ENCODE measurements at regions not wholly inside any gene's neighbourhood (a gene's known extent, or its start where the extent isn't known, plus 50 kb on each side); places are given as distances from the start of the nearest gene placed in this dataset.

DNA sequence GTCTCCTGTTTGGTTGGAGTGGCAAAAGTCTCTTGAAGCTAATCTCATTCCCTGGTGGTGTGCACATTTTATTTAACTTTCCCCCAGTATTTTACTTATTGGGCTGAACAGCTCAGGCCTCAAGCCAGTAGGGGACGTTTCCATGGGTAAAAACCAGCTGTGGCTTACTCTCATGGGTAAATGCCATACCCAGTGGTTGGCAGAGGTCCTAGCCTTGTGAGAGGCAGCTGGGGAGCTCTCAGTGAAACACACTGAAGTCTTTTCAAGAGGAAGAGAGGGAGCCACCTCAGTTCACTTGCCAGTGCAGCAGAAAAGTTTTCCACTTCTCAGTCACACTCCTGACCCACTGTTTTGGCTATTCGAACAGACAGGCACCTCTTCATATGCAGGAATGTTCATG, 1964.2 kb downstream of the ARAP2 start:
- Histone ChIP-seq H3K18ac (ENCODE audit: extremely low read depth, low read length) (no peak overlapping the region), H3K4me3 (ENCODE audit: extremely low read depth in 1 of 4, insufficient read depth in 2 of 4, low read depth in 3 of 4, low read length in 4 of 4) (no peak overlapping the region), H3K27ac (ENCODE audit: low read depth, low read length) (no peak overlapping the region), H3K4me2 (ENCODE audit: insufficient read depth in 1 of 2, low read depth in 2 of 2, low read length in 2 of 2) (no peak overlapping the region), H3K9ac (replicated peaks in 1 of 4; ENCODE audit: extremely low read depth in 1 of 4, low read depth in 3 of 4, low read length in 3 of 4) (no peak overlapping the region), H3K79me2 (ENCODE audit: control insufficient read depth in 1 of 2, insufficient read depth in 2 of 2, low read length in 2 of 2) (no peaks in the 10 kb centered on the region), H3K56ac (replicated peaks; ENCODE audit: insufficient read length, low read depth, low read length) (no peak overlapping the region), H3K9me3 (ENCODE audit: insufficient read depth in 2 of 2, low read depth in 1 of 2, low read length in 1 of 2) (no peaks in the 10 kb centered on the region), H4K20me1 (replicated peaks in 1 of 2; ENCODE audit: control insufficient read depth in 1 of 2, insufficient read depth in 2 of 2, low read length in 2 of 2) (no peaks in the 10 kb centered on the region), H3K27me3 (replicated peaks in 1 of 4; ENCODE audit: control insufficient read depth in 3 of 4, extremely low read depth in 1 of 4, insufficient read depth in 3 of 4, low read length in 3 of 4) (no peaks in the 10 kb centered on the region), H2AK5ac (ENCODE audit: low read depth, low read length) (no peak overlapping the region), H3K36me3 (ENCODE audit: control insufficient read depth in 2 of 4, insufficient read depth in 4 of 4, low read length in 3 of 4) (no peaks in the 10 kb centered on the region), H3K23me2 (ENCODE audit: low read depth, low read length) (no peaks in the 10 kb centered on the region), H2BK20ac (ENCODE audit: low read length) (no peak overlapping the region), H2BK12ac (ENCODE audit: low read depth, low read length) (no peak overlapping the region), H3K4ac (replicated peaks; ENCODE audit: insufficient read length, low read depth, low read length) (no peak overlapping the region), H3K4me1 (replicated peaks in 1 of 4; ENCODE audit: control insufficient read depth in 3 of 4, insufficient read depth in 4 of 4, low read length in 3 of 4) (no peaks in the 10 kb centered on the region), H3K79me1 (ENCODE audit: low read depth, low read length) (no peaks in the 10 kb centered on the region), H4K8ac (ENCODE audit: extremely low read depth, insufficient read depth, low read length) (no peak overlapping the region), H3K23ac (ENCODE audit: insufficient read length) (no peak overlapping the region), H4K5ac (ENCODE audit: insufficient read length, low read depth, low read length) (no peak overlapping the region), H3K14ac (ENCODE audit: insufficient read length) (no peak overlapping the region), H2BK5ac (ENCODE audit: low read depth, low read length) (no peak overlapping the region), H2AFZ (ENCODE audit: low read length) (0 out of 2 replicates have a peak overlapping the region, but pooled peaks have one; percentile 62), H4K91ac (replicated peaks; ENCODE audit: insufficient read length, low read length) (no peak overlapping the region), H2BK120ac (replicated peaks; ENCODE audit: low read depth, low read length) (no peak overlapping the region), H2BK15ac (ENCODE audit: low read length) (no peak overlapping the region)
- ChIA-PET POLR2A (ENCODE audit: partially characterized antibody) (no interaction called here), CTCF (ENCODE audit: partially characterized antibody) (interaction anchor here (0.6 to 1.3 kb wide), 4 partner anchors 10 to 30 kb away, joined by 3 to 4 read pairs (median 3); no protein-coding TSS in a partner anchor)
- no peak for FAIRE-seq
- TF ChIP-seq CEBPB (IDR thresholded peaks at IDR 0.05; ENCODE audit: low read depth, low read length) (no peak), USF2 (IDR thresholded peaks at IDR 0.05; ENCODE audit: low read length) (no peak), SAP30 (IDR thresholded peaks at IDR 0.05; ENCODE audit: insufficient read depth, insufficient replicate concordance, low read length) (no peak), NANOG (IDR thresholded peaks at IDR 0.05; ENCODE audit: insufficient read depth, low read depth, low read length, poor library complexity, severe bottlenecking) (no peak), CBX5 (IDR thresholded peaks at IDR 0.05; ENCODE audit: low read depth, low read length) (no peak), SRF (IDR thresholded peaks at IDR 0.05; ENCODE audit: low read depth, low read length) (no peak), TEAD4 (IDR thresholded peaks at IDR 0.05; ENCODE audit: low read depth, low read length) (no peak), CTBP2 (IDR thresholded peaks at IDR 0.05; ENCODE audit: borderline replicate concordance, insufficient read depth, insufficient read length, low read length) (no peak)
- no peak for DNase-seq (ENCODE audit: low read depth in 1 of 2, low spot score in 2 of 2)
- 95% methylated on average over 2 of the region's 2 CpGs; no CpG with 5 or more reads in 1 of the 2 experiments for WGBS, 2 experiments (ENCODE audit: extremely low coverage in 1 of 2, insufficient coverage in 1 of 2, insufficient read length in 1 of 2, insufficient replicate concordance in 2 of 2, low coverage in 1 of 2, low lambda C conversion rate in 2 of 2, missing lambda C conversion rate in 1 of 2)
